ENCODE measurements at regions not wholly inside any gene's neighbourhood (a gene's known extent, or its start where the extent isn't known, plus 50 kb on each side); places are given as distances from the start of the nearest gene placed in this dataset.
A peak's percentile ranks its signal among the peaks of the same experiment; 100 is the strongest.

DNA sequence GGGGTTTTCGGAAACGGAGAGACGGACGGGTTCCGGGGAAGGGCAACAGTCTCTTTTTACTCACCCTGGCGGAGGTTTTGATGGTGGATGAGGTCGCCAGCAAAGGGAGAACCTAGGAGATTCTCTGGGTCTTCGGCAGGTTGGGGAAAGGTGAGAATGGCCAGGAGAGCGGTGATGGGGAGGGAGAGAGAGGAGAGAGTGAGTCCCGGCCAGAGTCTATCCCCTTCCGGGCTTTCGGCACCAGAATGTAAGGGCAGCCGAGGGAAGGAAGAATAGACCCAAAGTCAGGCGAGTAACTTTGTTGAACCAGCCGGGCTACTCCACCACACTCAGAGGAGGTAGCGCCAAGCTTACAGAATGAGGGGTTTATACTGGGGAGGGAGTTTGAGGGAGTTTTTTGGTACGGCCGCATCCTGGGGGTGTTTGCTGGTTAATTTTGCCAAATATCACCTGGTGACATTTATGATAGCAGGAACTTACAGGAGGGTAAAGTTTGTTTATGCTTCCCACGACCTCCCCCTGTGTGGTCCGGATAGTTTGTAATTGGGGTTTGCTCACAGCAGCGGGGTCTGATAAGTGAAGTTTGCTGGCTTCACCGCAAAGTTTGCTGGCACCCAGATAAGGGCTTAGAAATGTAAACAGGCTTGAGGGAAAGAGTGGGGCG is 141.1 kb upstream of the ETV3 start:
- no peak for DNase-seq (ENCODE audit: low read depth)
- TF ChIP-seq, protein P1, sequence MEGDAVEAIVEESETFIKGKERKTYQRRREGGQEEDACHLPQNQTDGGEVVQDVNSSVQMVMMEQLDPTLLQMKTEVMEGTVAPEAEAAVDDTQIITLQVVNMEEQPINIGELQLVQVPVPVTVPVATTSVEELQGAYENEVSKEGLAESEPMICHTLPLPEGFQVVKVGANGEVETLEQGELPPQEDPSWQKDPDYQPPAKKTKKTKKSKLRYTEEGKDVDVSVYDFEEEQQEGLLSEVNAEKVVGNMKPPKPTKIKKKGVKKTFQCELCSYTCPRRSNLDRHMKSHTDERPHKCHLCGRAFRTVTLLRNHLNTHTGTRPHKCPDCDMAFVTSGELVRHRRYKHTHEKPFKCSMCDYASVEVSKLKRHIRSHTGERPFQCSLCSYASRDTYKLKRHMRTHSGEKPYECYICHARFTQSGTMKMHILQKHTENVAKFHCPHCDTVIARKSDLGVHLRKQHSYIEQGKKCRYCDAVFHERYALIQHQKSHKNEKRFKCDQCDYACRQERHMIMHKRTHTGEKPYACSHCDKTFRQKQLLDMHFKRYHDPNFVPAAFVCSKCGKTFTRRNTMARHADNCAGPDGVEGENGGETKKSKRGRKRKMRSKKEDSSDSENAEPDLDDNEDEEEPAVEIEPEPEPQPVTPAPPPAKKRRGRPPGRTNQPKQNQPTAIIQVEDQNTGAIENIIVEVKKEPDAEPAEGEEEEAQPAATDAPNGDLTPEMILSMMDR (conservative IDR thresholded peaks at IDR 0.05; ENCODE audit: control insufficient read depth, insufficient read depth, low read depth, low read length), result no peak
- H3K4me3 ChIP-seq (ENCODE audit: control insufficient read depth, low read depth, low read length), result no peak overlapping the region

DNA sequence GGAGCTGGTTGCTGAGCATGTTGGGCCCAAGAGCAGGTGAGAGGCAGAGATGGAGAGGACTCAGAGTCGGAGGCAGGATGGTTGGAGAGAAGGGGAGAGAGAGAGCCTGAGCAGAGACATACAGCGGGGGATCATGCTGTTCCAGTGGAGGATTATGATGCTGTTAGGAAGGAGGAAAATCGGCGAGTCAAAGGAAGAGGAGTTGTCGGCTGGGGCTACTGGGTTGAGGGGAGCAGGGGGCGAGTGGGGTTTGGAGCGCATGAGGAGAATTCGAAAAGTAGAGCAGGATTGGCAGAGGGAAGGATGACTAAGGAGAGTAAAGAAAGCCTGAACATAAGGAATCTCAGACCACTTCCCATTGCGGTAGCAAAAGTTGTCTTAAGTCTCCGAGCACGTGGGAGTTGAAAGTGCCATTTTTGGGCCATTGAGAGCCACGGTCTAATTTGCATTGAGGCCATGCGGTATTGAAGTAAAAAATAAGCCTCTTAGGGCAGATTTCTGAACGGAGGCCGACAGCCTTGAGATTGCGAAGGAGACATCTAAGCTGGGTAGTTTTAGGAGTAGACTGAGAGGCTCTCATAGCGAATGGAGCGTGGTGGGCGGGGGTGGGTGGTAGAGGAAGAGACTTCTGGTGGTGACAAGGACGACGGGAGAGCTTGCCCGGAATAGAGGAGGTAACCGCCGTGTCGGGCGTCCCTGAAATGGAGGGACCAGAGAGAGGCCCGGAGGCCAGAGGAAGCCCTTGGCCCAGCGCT is 140.4 kb upstream of the ETV3 start:
- no peak for DNase-seq (ENCODE audit: low read depth)
- TF ChIP-seq, protein P1 (conservative IDR thresholded peaks at IDR 0.05; ENCODE audit: control insufficient read depth, insufficient read depth, low read depth, low read length), result no peak
- no peak overlapping the region for H3K4me3 ChIP-seq (ENCODE audit: control insufficient read depth, low read depth, low read length)

DNA sequence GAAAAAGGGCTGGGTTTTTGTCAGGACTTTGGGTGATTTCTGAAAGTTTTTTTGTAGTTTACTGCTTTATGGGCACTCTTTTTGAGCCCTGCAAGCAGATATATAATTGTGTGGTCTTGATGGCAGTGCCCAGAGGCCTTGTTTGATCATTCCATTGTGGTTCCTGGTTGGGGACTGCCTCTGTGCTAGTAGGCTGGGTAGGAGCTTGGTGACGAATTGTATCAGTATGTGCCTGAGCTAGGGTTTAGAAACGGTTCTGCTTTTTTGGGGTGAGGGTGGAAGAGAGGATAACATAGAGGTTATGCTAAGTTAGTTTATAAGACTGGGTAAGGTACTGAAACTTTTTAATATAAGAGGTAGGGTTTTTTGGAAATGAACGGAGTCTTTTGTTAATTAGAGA is 139.7 kb upstream of the ETV3 start:
- TF ChIP-seq, protein P1 (conservative IDR thresholded peaks at IDR 0.05; ENCODE audit: control insufficient read depth, insufficient read depth, low read depth, low read length), result no peak
- H3K4me3 ChIP-seq (ENCODE audit: control insufficient read depth, low read depth, low read length), result no peak overlapping the region
- DNase-seq (ENCODE audit: low read depth), result no peak

DNA sequence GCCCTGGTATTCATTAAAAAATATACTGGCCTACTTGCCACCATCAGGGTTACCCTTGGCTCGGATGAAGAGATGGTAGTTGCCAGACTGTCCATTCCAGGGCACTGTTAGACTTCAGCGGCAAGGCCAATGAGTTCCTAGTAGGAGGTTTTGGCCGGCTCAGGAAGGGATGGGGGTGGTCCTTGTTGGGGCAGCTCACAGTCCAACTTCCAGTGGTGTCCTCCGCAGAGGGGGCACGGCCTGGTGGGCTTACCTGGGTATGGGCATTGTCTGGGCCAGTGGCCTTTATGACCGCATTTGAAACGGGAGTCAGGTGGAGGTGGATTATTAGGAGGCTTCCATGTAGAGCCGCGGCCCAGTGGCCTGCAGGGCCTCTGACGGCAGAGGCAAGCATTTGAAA is 139.1 kb upstream of the ETV3 start:
- no peak overlapping the region for H3K4me3 ChIP-seq (ENCODE audit: control insufficient read depth, low read depth, low read length)
- TF ChIP-seq, protein P1 (conservative IDR thresholded peaks at IDR 0.05; ENCODE audit: control insufficient read depth, insufficient read depth, low read depth, low read length), result no peak
- DNase-seq (ENCODE audit: low read depth), result no peak

DNA sequence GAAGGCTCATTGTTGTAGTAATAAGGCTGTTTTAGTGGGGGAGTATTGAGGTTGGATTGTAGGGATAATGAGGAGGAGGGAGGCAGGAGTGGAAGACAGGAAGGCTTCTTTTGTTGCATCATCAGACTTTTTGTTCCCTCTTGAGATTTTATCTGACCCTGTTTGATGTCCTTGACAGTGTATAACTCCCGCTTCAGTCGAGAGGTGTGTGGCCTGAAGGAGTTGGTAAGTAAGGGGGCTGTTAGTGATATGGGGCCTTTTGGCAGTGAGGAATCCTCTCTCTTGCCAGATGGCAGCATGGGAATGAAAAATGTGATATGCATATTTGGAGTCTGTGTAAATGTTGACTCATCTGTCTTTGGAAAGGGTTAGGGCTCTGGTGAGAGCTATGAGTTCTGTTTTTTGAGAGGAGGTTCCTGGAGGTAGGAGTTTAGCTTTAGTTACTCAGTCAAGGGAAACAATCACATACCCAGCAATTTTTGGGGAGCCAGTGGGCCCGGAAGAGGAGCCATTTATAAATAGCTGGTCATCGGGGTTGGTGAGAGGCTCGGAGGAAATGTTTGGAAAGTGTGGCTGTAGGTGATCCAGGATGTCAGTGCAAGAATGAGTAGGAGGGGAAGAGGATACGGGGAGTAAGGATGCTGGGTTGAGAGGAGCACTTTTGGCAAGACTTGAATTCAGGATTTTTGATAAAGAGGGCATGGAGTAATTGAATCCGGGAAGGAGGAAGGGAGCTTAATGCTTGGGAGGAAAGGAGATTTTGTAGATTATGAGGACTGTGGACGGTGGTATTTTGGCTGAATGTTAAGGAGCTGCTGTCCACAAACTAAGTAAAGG is 136.7 kb upstream of the ETV3 start:
- TF ChIP-seq, protein P1 (conservative IDR thresholded peaks at IDR 0.05; ENCODE audit: control insufficient read depth, insufficient read depth, low read depth, low read length), result no peak
- DNase-seq (ENCODE audit: low read depth), result peak; percentile 62
- no peak overlapping the region for H3K4me3 ChIP-seq (ENCODE audit: control insufficient read depth, low read depth, low read length)

DNA sequence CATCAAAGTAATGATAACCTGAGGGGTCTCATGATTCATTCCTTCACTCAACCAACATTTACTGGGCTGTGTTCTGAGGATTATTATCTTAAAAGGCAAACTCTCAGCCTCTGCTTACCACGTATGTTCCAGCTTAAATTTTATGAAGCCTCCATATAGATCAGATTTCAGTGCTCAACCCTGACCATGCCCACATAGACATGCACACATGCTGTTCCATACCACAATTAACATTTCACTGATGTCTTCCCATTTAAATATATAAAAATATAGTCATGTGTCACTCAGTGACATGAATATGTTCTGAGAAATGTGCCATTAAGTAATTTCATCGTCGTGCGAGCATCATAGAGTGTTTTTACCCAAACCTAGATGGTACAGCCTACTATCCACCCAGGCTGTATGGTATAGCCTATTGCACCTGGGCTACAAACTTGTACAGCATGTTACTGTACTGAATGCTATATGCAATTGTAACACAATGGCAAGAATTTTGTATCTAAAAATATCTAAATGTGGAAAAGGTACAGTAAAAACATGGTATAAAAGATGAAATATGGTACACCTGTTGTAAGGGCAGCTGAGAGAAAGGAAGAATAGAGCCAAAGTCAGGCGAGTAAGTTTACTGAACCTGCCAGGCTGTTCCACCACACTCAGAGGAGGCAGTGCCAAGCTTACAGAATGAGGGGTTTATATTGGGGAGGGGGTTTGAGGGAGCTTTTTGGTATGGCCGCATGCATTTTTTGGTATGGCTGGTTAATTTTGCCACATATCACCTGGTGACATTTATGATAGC is 134.7 kb upstream of the ETV3 start:
- H3K4me3 ChIP-seq (ENCODE audit: control insufficient read depth, low read depth, low read length), result no peak overlapping the region
- TF ChIP-seq, protein P1 (conservative IDR thresholded peaks at IDR 0.05; ENCODE audit: control insufficient read depth, insufficient read depth, low read depth, low read length), result no peak
- no peak for DNase-seq (ENCODE audit: low read depth)
